VCaP (cell line): ENCODE measurements at regions not wholly inside any gene's neighbourhood (a gene's known extent, or its start where the extent isn't known, plus 50 kb on each side); places are given as distances from the start of the nearest gene placed in this dataset.

ENCODE experiments used
- H3K27ac ChIP-seq: fragments of 450-650 bp; 2 replicates; pipeline ENCODE4 v1.5.1; 2017
- TF ChIP-seq, protein P1 (sequence below): fragments of 450-650 bp; conservative IDR thresholded peaks from 2 replicates; pipeline ENCODE4 v1.5.1; 2017; ENCODE audit warnings: mild to moderate bottlenecking, moderate library complexity

- H3K27ac ChIP-seq = no peak overlapping the region
- TF ChIP-seq, protein P1, sequence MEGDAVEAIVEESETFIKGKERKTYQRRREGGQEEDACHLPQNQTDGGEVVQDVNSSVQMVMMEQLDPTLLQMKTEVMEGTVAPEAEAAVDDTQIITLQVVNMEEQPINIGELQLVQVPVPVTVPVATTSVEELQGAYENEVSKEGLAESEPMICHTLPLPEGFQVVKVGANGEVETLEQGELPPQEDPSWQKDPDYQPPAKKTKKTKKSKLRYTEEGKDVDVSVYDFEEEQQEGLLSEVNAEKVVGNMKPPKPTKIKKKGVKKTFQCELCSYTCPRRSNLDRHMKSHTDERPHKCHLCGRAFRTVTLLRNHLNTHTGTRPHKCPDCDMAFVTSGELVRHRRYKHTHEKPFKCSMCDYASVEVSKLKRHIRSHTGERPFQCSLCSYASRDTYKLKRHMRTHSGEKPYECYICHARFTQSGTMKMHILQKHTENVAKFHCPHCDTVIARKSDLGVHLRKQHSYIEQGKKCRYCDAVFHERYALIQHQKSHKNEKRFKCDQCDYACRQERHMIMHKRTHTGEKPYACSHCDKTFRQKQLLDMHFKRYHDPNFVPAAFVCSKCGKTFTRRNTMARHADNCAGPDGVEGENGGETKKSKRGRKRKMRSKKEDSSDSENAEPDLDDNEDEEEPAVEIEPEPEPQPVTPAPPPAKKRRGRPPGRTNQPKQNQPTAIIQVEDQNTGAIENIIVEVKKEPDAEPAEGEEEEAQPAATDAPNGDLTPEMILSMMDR = peak; percentile 24; the same call in 1 of the 2 replicates
Measured at GRCh38 chr7:119320316-119320715, 952.7 kb upstream of the KCND2 start.

- TF ChIP-seq, protein P1 = no peak
- H3K27ac ChIP-seq = no peak overlapping the region
Measured at GRCh38 chr7:119329715-119330114, 943.3 kb upstream of the KCND2 start.

DNA sequence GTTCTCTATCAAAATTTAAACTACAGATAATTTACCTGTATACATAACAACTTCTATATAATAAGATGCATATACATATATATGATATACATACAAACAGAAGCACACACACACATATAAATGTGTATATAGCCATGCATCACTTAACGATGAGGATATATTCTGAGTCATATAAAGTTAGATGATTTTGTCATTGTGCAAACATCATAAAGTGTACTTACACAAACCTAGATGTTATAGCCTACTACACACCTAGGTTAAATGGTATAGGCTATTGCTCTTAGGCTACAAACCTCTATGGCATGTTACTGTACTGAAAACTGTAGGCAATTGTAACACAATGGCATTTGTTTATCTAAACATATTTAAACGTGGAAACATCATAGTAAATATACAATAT, 937.6 kb upstream of the KCND2 start:
- no peak overlapping the region for H3K27ac ChIP-seq
- TF ChIP-seq, protein P1 = no peak

- TF ChIP-seq, protein P1 = no peak
Measured at GRCh38 chr7:119341822-119342221, 931.2 kb upstream of the KCND2 start.

DNA sequence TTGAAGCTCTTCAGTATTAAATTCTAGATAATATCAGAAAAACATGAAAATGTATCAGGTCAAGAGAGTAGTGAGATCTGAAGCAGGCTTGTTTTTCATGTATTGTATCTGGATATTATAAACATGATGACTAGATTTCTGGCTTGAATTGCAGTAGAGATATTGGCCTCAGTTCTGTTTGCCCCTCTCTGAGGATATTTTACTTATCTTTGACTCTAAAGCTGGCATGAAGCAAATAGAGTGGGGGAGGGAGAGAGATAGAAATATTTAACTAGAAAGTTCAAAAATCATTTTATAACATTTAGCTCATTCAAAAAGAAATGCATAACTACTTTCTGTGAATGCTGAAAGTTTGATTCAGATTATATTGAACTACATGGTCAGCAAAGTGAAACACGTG, 929.7 kb upstream of the KCND2 start:
- TF ChIP-seq, protein P1 = no peak
- H3K27ac ChIP-seq = no peak overlapping the region

More at GRCh38 chr7:119341822-119342221, 931.2 kb upstream of the KCND2 start:
- H3K27ac ChIP-seq = no peak overlapping the region

DNA sequence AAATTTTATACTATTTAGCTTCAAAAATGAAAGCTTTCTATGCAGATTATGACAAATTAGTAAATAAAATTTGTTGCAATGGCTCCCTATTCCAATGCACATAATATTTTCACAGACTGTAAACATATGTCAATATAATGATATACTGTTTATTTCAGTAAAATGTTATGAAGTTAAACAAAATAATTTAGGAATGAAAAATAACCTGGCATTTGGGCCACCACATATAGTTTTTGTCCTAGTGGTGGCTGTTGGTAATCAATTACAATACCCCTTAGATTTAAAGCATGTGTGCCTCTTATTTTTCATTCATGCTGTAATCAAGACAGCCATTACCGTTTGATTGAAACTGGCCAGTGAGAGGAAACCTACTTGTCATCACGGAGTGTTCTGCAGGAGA, 928.5 kb upstream of the KCND2 start:
- TF ChIP-seq, protein P1 = no peak
- H3K27ac ChIP-seq = no peak overlapping the region

- no peak overlapping the region for H3K27ac ChIP-seq
- TF ChIP-seq, protein P1 = no peak
Measured at GRCh38 chr7:119348491-119348890, 924.5 kb upstream of the KCND2 start.
